GM15510 (cell line): ENCODE measurements at regions not wholly inside any gene's neighbourhood (a gene's known extent, or its start where the extent isn't known, plus 50 kb on each side); places are given as distances from the start of the nearest gene placed in this dataset.

Experiments used
- POLR2A ChIP-seq: IDR thresholded peaks from 3 replicates; pipeline ENCODE4 v1.6.1; 2011; ENCODE audit warnings: borderline replicate concordance; ENCODE audit not compliant: insufficient read length; ENCODE audit errors: extremely low read depth

DNA sequence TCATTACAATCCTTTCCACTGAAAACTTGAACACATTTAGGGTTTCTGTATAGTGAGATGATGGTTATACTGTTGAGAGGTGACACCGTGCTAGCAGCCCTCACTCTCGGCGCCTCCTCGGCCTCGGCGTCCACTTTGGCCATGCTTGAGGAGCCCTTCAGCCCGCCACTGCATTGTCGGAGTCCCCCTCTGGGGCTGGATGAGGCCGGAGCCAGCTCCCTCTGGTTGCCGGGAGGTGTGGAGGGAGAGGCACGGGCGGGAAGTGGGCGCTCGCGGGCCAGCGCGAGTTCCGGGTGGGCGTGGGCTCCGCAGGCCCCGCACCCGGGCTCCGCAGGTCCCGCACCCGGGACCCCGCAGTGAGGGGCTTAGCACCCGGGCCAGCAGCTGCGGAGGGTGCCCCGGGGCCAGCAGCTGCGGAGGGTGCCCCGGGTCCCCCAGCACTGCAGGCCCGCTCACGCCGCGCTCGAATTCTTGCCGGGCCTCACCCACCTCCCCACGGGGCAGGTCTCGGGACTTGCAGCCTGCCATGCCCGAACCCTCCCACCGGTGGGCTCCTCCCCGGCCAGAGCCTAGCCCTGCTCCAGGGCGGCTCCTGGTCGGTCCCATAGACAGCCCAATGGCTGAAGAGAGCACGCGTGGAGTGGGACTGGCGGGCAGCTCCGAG lies 145.9 kb upstream of the ZNF608 start:
- TF ChIP-seq POLR2A: no peak

DNA sequence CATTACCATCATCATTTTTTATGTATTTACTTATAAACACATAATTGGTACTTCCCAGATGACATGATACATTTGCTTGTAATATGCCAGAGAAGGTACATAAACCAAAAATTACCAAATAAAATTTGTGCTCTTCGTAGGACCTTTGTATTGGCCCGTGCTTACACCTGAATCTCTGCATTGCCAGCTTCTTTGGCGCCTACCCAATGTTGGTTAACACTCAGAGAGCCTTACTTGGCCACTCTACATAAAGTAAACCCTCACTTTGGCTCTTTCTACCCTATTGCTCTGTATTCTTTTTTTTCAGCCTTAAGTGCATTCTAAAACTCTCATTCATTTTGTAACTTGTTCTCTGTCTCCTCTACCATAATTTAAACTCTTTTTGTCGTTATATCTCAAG lies 148.1 kb upstream of the ZNF608 start:
- TF ChIP-seq POLR2A: no peak

GRCh38 chr5:124895236-124895635 lies 148.8 kb upstream of the ZNF608 start:
- no peak for TF ChIP-seq POLR2A

DNA sequence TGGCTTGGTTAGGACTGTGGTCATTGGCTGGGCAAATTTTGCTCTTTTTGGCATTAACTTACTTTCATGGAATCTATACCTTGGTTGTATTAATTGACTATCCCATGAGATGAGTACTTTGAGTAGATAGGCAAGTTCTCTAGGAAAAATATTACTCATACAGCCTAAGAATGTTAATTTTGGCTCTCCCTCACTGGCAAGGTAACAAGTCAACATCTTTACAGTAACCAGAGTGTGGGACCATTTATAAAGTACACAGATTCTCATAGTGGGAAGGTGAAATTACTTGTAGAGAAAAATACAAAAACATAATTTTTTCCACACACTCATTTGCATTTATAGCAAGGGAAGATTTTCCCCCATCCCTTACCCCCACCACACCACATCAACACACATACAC lies 154.6 kb upstream of the ZNF608 start:
- no peak for TF ChIP-seq POLR2A

GRCh38 chr5:124902097-124902821 lies 155.8 kb upstream of the ZNF608 start:
- no peak for TF ChIP-seq POLR2A

DNA sequence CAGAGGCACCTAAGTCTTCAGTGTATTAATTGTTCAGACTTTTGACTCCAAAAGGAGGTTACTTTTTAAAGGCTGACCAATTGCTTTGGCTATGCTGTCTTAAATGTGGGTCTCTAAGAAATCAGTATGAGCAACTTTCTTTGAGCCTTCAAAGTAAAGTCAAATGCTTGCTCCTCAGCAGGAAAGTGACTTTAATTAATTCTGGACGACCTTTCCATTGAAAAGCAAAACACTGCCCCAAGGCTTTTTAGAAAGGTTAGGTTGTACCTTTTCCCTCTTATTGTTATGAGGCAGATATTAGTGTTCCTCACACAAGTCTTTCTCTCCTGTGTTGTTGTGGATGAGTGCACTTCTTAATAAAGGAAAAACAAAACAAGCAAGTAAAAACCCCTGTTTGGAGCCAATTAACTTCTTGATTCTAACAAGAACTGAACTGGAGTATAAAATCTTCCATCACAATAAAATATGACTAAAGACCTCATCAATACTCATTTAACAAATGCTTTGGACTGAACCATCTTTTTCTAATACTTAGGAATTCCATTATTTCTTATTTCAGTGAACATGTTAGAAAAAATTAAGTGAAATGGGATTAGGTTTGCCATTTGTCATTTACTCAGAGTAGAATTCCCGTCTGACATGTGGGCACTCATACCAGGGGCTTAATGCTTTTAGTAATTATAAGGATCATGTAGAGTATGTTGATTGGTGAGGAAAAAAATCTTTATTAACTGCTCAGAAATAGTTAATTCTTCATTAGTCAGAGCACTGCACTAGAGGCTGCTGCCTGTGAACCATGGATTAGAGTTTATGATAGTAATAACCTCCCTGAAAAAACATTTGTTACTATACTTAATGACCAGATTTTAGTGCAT lies 159.1 kb upstream of the ZNF608 start:
- TF ChIP-seq POLR2A: no peak

DNA sequence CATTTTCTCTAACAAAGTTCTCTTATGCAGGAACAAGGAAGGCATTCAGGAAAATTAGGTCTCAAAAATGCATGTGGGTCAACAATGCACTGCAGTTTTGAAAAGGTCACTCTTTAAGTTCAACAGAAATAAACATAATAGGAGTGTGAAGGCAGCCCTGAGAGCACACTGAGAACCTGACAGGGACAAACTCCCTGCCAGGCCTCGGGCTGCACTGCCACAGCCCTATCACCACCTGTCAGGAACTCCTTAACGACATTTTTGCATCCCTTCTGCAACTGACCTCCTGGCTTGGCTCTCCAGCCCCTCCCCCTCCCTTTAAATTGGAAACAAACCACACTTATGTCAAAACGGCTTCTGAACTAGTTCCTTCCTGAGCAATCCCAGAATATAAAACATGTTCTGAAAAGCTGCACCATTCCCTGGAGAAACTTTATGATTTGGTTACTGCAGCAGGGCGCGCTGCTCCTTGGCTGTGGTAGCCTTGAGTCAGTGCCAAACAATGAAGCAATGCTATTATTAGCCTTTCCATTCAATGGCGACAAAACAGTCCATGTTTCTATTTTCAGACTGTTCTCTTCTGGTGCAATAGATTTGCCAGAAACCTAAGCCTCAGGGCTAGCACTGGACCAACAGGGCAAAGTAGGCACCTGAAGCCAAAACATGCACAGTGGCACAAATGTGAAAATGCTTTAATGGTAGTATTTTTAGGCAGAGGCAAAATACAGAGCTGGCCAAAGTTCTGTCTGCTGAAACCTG lies 160.1 kb upstream of the ZNF608 start:
- TF ChIP-seq POLR2A: no peak

- no peak for TF ChIP-seq POLR2A
Measured at GRCh38 chr5:124907098-124907644, 160.7 kb upstream of the ZNF608 start.

- no peak for TF ChIP-seq POLR2A
Measured at GRCh38 chr5:124908581-124909451, 162.4 kb upstream of the ZNF608 start.

DNA sequence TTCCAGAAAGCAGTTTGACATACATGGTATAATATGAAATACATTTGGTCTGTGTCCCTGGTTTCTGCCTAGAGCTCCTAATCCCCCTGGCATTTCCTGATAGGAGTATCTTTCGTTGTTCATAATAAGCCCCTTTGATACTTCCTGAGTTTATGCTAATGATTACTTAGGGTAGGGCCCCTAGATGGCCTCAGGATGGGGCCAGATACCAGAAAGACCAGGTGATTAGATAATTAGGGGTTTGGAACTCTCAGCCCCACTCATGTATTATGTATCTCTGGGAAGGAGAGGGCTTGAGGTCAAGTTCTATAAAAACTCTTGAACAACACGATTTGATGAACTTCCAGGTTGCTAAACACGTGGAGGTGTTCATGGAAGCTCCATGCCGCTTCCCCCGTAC lies 163.3 kb upstream of the ZNF608 start:
- TF ChIP-seq POLR2A: no peak

DNA sequence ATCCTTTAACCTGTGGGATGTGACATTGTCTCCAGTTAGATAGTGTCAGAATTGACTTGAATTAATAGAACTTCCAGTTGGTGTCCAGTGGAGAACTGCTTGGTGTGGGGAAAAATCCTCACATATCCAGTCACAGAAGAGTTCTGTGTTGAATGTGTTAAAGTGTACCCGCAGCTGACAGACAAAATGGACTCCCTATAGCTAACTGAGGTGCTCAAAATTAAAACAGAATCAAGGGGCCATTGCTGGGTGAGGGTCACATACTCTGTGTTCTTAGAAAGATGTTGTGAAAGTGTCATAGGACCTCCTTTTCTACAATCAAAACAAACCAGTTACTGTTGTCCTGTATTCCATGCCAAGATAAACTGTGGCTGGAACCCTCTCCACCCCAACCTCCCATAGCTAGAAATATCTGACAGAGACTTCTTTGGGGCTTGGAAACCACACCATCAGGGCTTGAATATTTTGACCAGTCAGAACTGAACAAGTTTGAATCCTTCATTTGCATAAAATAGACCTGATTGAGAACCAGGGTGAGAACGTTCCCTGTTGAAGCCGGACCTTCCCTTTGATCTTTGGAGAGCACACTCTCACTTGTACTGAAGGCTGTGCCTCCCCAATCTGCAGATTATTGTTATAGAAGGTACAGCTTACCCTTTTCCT lies 164.0 kb upstream of the ZNF608 start:
- TF ChIP-seq POLR2A: no peak

- no peak for TF ChIP-seq POLR2A
Measured at GRCh38 chr5:124912638-124913328, 166.3 kb upstream of the ZNF608 start.

DNA sequence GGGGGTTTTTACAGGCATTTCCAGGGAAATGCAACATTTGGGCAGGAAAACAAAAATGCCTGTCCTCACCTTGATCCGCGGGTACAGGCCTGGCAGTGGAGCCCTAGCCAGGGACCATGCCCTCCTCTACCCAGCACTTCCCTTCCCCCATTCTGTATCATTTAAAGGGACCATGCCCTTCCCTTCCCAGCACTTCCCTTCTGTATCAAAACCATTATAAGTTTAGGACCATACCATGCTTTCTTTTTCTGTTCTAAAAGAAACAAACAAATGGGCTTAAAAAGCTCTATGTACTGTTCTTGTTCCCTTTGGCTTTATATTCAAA lies 166.9 kb upstream of the ZNF608 start:
- no peak for TF ChIP-seq POLR2A
